ENCODE measurements at regions not wholly inside any gene's neighbourhood (a gene's known extent, or its start where the extent isn't known, plus 50 kb on each side); places are given as distances from the start of the nearest gene placed in this dataset.

DNA sequence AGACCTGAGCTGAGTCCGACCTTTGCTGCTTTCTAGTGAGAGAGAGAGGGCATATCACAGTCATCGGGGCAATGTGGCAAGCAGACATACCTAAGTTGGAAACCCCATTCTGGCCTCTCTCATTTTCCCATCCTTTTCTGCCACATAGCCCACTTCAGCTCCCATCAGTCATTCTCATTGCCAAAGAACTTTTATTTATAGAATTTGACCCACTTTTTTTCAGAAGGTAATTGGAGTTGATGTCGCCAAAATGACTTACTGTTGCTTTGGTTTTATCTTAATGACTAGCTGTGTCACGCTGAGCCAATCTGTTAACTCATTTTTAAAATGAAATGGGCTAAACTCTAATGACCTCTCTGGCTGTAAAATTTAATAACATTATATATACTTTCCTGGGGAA, 63.9 kb upstream of the RMST start:
- H3K9ac ChIP-seq (ENCODE audit: low read length), result no peak overlapping the region
- no peaks in the 10 kb centered on the region for H3K36me3 ChIP-seq (ENCODE audit: control insufficient read depth, low read depth, low read length)
- no peak overlapping the region for H3K27ac ChIP-seq (ENCODE audit: low read length)
- H3K27me3 ChIP-seq (ENCODE audit: control insufficient read depth, insufficient read depth, low read length), result no peaks in the 10 kb centered on the region
- no peaks in the 10 kb centered on the region for H3K9me3 ChIP-seq (ENCODE audit: control insufficient read depth, low read depth, low read length)
- H3K4me3 ChIP-seq (ENCODE audit: low read length), result no peak overlapping the region
- peaks cover 11% of the 10 kb centered on the region for H3K4me1 ChIP-seq (ENCODE audit: control insufficient read depth, low read depth, low read length)

DNA sequence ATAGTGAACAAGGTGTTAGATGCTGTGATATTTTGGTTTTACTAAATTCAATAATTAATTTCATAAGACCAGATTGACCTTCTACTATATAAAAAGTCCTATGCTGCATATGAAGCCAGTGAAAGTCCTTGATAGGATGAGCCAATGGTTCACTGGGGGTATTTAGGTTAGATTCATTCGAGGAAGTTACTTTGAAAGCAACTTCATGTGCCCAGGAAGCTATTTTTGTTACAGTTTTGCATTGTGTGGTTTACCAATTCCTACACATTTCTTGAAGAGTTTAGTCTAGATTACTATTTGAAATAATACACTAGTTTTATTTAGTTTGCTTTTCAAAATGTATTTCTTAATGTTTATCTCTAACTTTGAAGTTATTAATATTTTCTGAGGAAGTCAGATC, 58.5 kb upstream of the RMST start:
- Histone ChIP-seq H3K9ac (ENCODE audit: low read length) (no peak overlapping the region), H3K27me3 (ENCODE audit: control insufficient read depth, insufficient read depth, low read length) (no peaks in the 10 kb centered on the region), H3K4me3 (ENCODE audit: low read length) (no peak overlapping the region), H3K36me3 (ENCODE audit: control insufficient read depth, low read depth, low read length) (no peaks in the 10 kb centered on the region), H3K27ac (ENCODE audit: low read length) (no peak overlapping the region), H3K4me1 (ENCODE audit: control insufficient read depth, low read depth, low read length) (peaks cover 5% of the 10 kb centered on the region), H3K9me3 (ENCODE audit: control insufficient read depth, low read depth, low read length) (no peaks in the 10 kb centered on the region)

DNA sequence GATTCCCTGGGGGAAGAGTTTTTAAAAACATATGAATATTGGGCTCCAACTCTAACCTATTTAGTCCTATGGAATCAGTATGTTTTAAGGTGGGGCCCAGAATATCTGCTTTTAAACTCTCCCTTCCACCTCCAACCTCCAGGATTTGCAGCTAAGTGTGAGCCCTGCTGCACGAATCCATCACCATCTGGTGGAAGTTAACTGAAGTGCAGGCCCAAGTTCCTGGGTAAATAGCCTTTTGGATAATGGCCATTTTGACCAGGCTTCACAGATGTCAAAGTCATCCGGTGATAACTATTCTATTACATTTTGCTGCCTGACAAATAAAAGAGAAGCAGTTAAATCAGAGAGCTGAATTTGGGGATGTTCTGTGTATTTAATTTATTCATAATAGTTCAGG, 58.1 kb upstream of the RMST start:
- Histone ChIP-seq H3K4me3 (ENCODE audit: low read length) (no peak overlapping the region), H3K4me1 (ENCODE audit: control insufficient read depth, low read depth, low read length) (peaks cover 5% of the 10 kb centered on the region), H3K9ac (ENCODE audit: low read length) (no peak overlapping the region), H3K27me3 (ENCODE audit: control insufficient read depth, insufficient read depth, low read length) (no peaks in the 10 kb centered on the region), H3K36me3 (ENCODE audit: control insufficient read depth, low read depth, low read length) (no peaks in the 10 kb centered on the region), H3K27ac (ENCODE audit: low read length) (no peak overlapping the region), H3K9me3 (ENCODE audit: control insufficient read depth, low read depth, low read length) (no peaks in the 10 kb centered on the region)

DNA sequence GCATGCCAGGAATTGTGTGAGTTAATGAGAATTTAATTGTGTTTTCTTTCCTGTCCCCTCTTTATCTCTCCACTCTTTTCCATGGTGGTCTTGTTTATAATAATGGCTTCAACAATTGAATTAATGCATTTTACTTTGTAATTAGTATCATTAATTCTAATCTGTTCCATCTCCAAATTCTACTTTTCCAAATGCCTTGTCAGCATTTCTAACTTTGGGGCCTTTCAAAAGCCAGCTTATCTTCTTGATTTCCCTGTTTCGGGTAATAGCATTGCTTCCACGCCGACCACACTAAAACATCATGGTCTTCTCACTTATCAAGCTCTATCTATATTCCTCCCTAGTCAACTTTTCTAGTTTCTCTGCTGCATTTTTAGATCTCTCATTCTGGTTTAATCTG, 54.2 kb upstream of the RMST start:
- H3K9ac ChIP-seq (ENCODE audit: low read length), result no peak overlapping the region
- no peak overlapping the region for H3K27ac ChIP-seq (ENCODE audit: low read length)

DNA sequence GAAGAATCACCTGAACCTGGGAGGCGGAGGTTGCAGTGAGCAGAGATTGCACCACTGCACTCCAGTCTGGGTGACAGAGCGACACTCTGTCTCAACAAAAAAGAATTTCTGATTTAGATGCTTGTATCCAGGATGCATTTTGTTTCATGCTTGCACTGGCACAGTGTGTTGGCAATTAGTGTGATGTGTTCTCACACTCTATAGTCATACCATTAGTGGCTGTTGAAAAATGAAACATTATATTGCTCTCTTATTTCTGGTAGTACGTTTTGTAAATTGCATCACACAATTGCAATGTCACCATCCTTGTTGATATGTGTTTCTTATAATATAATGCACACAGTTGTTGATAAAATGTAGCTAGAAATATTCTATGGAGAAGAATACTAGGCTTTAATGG, 51.3 kb upstream of the RMST start:
- H3K36me3 ChIP-seq (ENCODE audit: control insufficient read depth, low read depth, low read length), result no peaks in the 10 kb centered on the region
- no peaks in the 10 kb centered on the region for H3K27me3 ChIP-seq (ENCODE audit: control insufficient read depth, insufficient read depth, low read length)
- no peak overlapping the region for H3K9ac ChIP-seq (ENCODE audit: low read length)
- no peaks in the 10 kb centered on the region for H3K9me3 ChIP-seq (ENCODE audit: control insufficient read depth, low read depth, low read length)
- H3K27ac ChIP-seq (ENCODE audit: low read length), result no peak overlapping the region
- H3K4me3 ChIP-seq (ENCODE audit: low read length), result no peak overlapping the region
- no peaks in the 10 kb centered on the region for H3K4me1 ChIP-seq (ENCODE audit: control insufficient read depth, low read depth, low read length)

More for the DNA sequence above, 54.2 kb upstream of the RMST start:
- Histone ChIP-seq H3K36me3 (ENCODE audit: control insufficient read depth, low read depth, low read length) (no peaks in the 10 kb centered on the region), H3K27me3 (ENCODE audit: control insufficient read depth, insufficient read depth, low read length) (no peaks in the 10 kb centered on the region), H3K4me1 (ENCODE audit: control insufficient read depth, low read depth, low read length) (peaks cover 5% of the 10 kb centered on the region), H3K9me3 (ENCODE audit: control insufficient read depth, low read depth, low read length) (no peaks in the 10 kb centered on the region), H3K4me3 (ENCODE audit: low read length) (no peak overlapping the region)

All from iPS-18a (cell line).